GM12864 (cell line): ENCODE measurements at regions not wholly inside any gene's neighbourhood (a gene's known extent, or its start where the extent isn't known, plus 50 kb on each side); places are given as distances from the start of the nearest gene placed in this dataset.

Experiments used
- DNase-seq: peaks from one replicate; pipeline ENCODE4 v3.0.0-alpha.2; 2011; ENCODE audit warnings: low read depth
- H3K4me3 ChIP-seq: 2 replicates; pipeline ENCODE4 v1.5.1; 2011; ENCODE audit warnings: mild to moderate bottlenecking, low read depth, low read length, control low read depth
- CTCF ChIP-seq: IDR thresholded peaks from 2 replicates; pipeline ENCODE4 v1.5.1; 2011; ENCODE audit warnings: low read depth, mild to moderate bottlenecking, moderate library complexity, low read length, control low read depth, inconsistent platforms; ENCODE audit errors: missing control alignments

- no peak for TF ChIP-seq CTCF
- no peak for DNase-seq
- no peak overlapping the region for H3K4me3 ChIP-seq
Observed at GRCh38 chr12:13843841-13844240, 137.6 kb downstream of the GRIN2B start.

GRCh38 chr12:13841358-13841757 lies 140.0 kb downstream of the GRIN2B start:
- no peak overlapping the region for H3K4me3 ChIP-seq
- no peak for DNase-seq
- no peak for TF ChIP-seq CTCF

GRCh38 chr12:13839365-13840336 lies 141.8 kb downstream of the GRIN2B start:
- no peak for DNase-seq
- no peak for TF ChIP-seq CTCF
- no peak overlapping the region for H3K4me3 ChIP-seq

GRCh38 chr12:13836099-13836498 lies 145.3 kb downstream of the GRIN2B start:
- TF ChIP-seq CTCF: no peak
- H3K4me3 ChIP-seq: no peak overlapping the region
- no peak for DNase-seq

- DNase-seq: no peak
- no peak overlapping the region for H3K4me3 ChIP-seq
- TF ChIP-seq CTCF: no peak
Observed at GRCh38 chr12:13835652-13836051, 145.8 kb downstream of the GRIN2B start.

GRCh38 chr12:13834241-13834640 lies 147.2 kb downstream of the GRIN2B start:
- DNase-seq: no peak
- no peak overlapping the region for H3K4me3 ChIP-seq
- TF ChIP-seq CTCF: no peak

- H3K4me3 ChIP-seq: no peak overlapping the region
- TF ChIP-seq CTCF: no peak
- no peak for DNase-seq
Observed at GRCh38 chr12:13817131-13817530, 164.3 kb downstream of the GRIN2B start.
